RWPE1 (cell line): ENCODE measurements at regions not wholly inside any gene's neighbourhood (a gene's known extent, or its start where the extent isn't known, plus 50 kb on each side); places are given as distances from the start of the nearest gene placed in this dataset.

Source experiments
- CTCF ChIA-PET: fragments of 350-600 bp; sonication (Branson Sonifier 250); formaldehyde crosslinking; extraction: SDS; loops from one replicate; lab custom pipeline; 2021; lab: Yijun Ruan, JAX
- POLR2A ChIA-PET: fragments of 400-600 bp; formaldehyde crosslinking; extraction: SDS; loops from one replicate; lab custom pipeline; 2020; ENCODE audit warnings: antibody characterized with exemption; ENCODE audit not compliant: low non-redundant PET; lab: Yijun Ruan, JAX
- DNase-seq: peaks from one replicate; pipeline ENCODE4 v3.0.0; 2012; ENCODE audit warnings: low spot score
- H3K27ac ChIP-seq: fragments of 450-650 bp; 2 replicates; pipeline ENCODE4 v1.5.1; 2017
- CTCF ChIP-seq: fragments of 450-650 bp; conservative IDR thresholded peaks from 2 replicates; pipeline ENCODE4 v1.5.1; 2017; ENCODE audit warnings: low read depth, mild to moderate bottlenecking

GRCh38 chr1:81484284-81484683 is 316.4 kb upstream of the ADGRL2 start:
- ChIA-PET POLR2A (no interaction called here), CTCF (interaction anchor here (0.7 kb wide), 1 partner anchor 222 kb away, joined by 3 read pairs; no protein-coding TSS in a partner anchor)
- DNase-seq = no peak
- no peak overlapping the region for H3K27ac ChIP-seq
- TF ChIP-seq CTCF = no peak

GRCh38 chr1:81478219-81478618 is 322.5 kb upstream of the ADGRL2 start:
- DNase-seq = no peak
- ChIA-PET CTCF (interaction anchor here (0.5 kb wide), 1 partner anchor 1328 kb away, joined by 3 read pairs; no protein-coding TSS in a partner anchor), POLR2A (no interaction called here)
- TF ChIP-seq CTCF = no peak
- H3K27ac ChIP-seq = no peak overlapping the region

- CTCF ChIA-PET = no interaction called here
- no peak overlapping the region for H3K27ac ChIP-seq
- POLR2A ChIA-PET = no interaction called here
- no peak for DNase-seq
- TF ChIP-seq CTCF = no peak
These were observed 323.0 kb upstream of the ADGRL2 start for GRCh38 chr1:81477710-81478109.

GRCh38 chr1:81472387-81472786 is 328.3 kb upstream of the ADGRL2 start:
- POLR2A ChIA-PET = no interaction called here
- DNase-seq = no peak
- no peak for TF ChIP-seq CTCF
- H3K27ac ChIP-seq = no peak overlapping the region
- CTCF ChIA-PET = no interaction called here

GRCh38 chr1:81471255-81471654 is 329.5 kb upstream of the ADGRL2 start:
- no peak for DNase-seq
- ChIA-PET POLR2A (no interaction called here), CTCF (no interaction called here)
- no peak overlapping the region for H3K27ac ChIP-seq
- TF ChIP-seq CTCF = no peak; the same call in 1 of the 2 replicates

- TF ChIP-seq CTCF = no peak
- ChIA-PET POLR2A (interaction anchor here (0.6 kb wide), 1 partner anchor 61 kb away, joined by 3 read pairs; no protein-coding TSS in a partner anchor), CTCF (no interaction called here)
- no peak overlapping the region for H3K27ac ChIP-seq
- DNase-seq = no peak
These were observed 330.5 kb upstream of the ADGRL2 start for GRCh38 chr1:81470275-81470674.
